DOHH2 (cell line): ENCODE measurements at regions not wholly inside any gene's neighbourhood (a gene's known extent, or its start where the extent isn't known, plus 50 kb on each side); places are given as distances from the start of the nearest gene placed in this dataset.

Experiments
- CTCF ChIP-seq: fragments of 200-600 bp; sonication (generic); IDR thresholded peaks from one replicate; pipeline ENCODE4 v1.5.1; 2014; ENCODE audit warnings: antibody characterized with exemption, mild to moderate bottlenecking, low read depth, low read length; ENCODE audit not compliant: poor library complexity, severe bottlenecking
- EZH2phosphoT487 ChIP-seq: fragments of 200-600 bp; sonication (generic); IDR thresholded peaks from 2 replicates; pipeline ENCODE4 v1.6.1; 2017; ENCODE audit warnings: borderline replicate concordance, mild to moderate bottlenecking, antibody characterized with exemption, low read length, moderate library complexity, mixed read lengths

GRCh38 chr2:194301946-194302345, 1355.1 kb upstream of the SLC39A10 start:
- TF ChIP-seq EZH2phosphoT487 (no peak), CTCF (no peak)
